Right atrium auricular region (tissue), 2 donors: ENCODE measurements at regions not wholly inside any gene's neighbourhood (a gene's known extent, or its start where the extent isn't known, plus 50 kb on each side); places are given as distances from the start of the nearest gene placed in this dataset.

Source experiments
- DNase-seq: peaks from one replicate; pipeline ENCODE4 v3.0.0-alpha.2; 2019; ENCODE audit warnings: low spot score
- H3K27ac ChIP-seq, 2 donors: fragments of 200-600 bp; sonication (generic); 1 replicate in 1 of 2; 2 replicates in 1 of 2; pipeline ENCODE4 v1.5.1; 2016 to 2019
- H3K27me3 ChIP-seq, 2 donors: fragments of 200-600 bp; sonication (generic); one replicate each; pipeline versions ENCODE4 v1.5.1 to v1.6.0; 2017 to 2019
- H3K36me3 ChIP-seq: fragments of 200-600 bp; sonication (generic); one replicate; pipeline ENCODE4 v1.5.1; 2016
- H3K4me1 ChIP-seq, 2 donors: fragments of 200-600 bp; sonication (generic); one replicate each; pipeline versions ENCODE4 v1.5.1 to v1.6.0; 2017 to 2019
- H3K4me3 ChIP-seq, 2 donors: fragments of 200-600 bp; sonication (generic); 1 replicate in 1 of 2; 2 replicates in 1 of 2; pipeline ENCODE4 v1.5.1; 2017 to 2019; ENCODE audit warnings: mild to moderate bottlenecking in 1 of 2, moderate library complexity in 1 of 2
- H3K9me3 ChIP-seq, 2 donors: fragments of 200-600 bp; sonication (generic); one replicate each; pipeline ENCODE4 v1.5.1; 2019
- TF ChIP-seq, protein P1 (sequence below), 2 donors: fragments of 200-600 bp; sonication (generic); IDR thresholded peaks; one replicate each; pipeline ENCODE4 v1.5.1; 2019; ENCODE audit warnings: antibody characterized with exemption in 2 of 2

- Histone ChIP-seq H3K4me1 (peaks cover 0 to 7% of the 10 kb centered on the region in 2 donors), H3K36me3 (no peaks in the 10 kb centered on the region), H3K27ac (no peak overlapping the region), H3K27me3 (no peaks in the 10 kb centered on the region), H3K9me3 (no peaks in the 10 kb centered on the region), H3K4me3 (no peak overlapping the region)
- TF ChIP-seq, protein P1, sequence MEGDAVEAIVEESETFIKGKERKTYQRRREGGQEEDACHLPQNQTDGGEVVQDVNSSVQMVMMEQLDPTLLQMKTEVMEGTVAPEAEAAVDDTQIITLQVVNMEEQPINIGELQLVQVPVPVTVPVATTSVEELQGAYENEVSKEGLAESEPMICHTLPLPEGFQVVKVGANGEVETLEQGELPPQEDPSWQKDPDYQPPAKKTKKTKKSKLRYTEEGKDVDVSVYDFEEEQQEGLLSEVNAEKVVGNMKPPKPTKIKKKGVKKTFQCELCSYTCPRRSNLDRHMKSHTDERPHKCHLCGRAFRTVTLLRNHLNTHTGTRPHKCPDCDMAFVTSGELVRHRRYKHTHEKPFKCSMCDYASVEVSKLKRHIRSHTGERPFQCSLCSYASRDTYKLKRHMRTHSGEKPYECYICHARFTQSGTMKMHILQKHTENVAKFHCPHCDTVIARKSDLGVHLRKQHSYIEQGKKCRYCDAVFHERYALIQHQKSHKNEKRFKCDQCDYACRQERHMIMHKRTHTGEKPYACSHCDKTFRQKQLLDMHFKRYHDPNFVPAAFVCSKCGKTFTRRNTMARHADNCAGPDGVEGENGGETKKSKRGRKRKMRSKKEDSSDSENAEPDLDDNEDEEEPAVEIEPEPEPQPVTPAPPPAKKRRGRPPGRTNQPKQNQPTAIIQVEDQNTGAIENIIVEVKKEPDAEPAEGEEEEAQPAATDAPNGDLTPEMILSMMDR (IDR thresholded peaks at IDR 0.05), result no peak
- DNase-seq, result peak; percentile 55
Measured at GRCh38 chr5:171660434-171660833, 125.2 kb upstream of the SMIM23 start.

GRCh38 chr5:171661143-171661542, 124.5 kb upstream of the SMIM23 start:
- H3K4me1 ChIP-seq, result peaks cover 0 to 7% of the 10 kb centered on the region in 2 donors
- no peaks in the 10 kb centered on the region for H3K9me3 ChIP-seq
- H3K4me3 ChIP-seq, result no peak overlapping the region
- no peaks in the 10 kb centered on the region for H3K27me3 ChIP-seq
- TF ChIP-seq, protein P1 (IDR thresholded peaks at IDR 0.05), result no peak
- H3K27ac ChIP-seq, result no peak overlapping the region
- no peaks in the 10 kb centered on the region for H3K36me3 ChIP-seq
- DNase-seq, result no peak

DNA sequence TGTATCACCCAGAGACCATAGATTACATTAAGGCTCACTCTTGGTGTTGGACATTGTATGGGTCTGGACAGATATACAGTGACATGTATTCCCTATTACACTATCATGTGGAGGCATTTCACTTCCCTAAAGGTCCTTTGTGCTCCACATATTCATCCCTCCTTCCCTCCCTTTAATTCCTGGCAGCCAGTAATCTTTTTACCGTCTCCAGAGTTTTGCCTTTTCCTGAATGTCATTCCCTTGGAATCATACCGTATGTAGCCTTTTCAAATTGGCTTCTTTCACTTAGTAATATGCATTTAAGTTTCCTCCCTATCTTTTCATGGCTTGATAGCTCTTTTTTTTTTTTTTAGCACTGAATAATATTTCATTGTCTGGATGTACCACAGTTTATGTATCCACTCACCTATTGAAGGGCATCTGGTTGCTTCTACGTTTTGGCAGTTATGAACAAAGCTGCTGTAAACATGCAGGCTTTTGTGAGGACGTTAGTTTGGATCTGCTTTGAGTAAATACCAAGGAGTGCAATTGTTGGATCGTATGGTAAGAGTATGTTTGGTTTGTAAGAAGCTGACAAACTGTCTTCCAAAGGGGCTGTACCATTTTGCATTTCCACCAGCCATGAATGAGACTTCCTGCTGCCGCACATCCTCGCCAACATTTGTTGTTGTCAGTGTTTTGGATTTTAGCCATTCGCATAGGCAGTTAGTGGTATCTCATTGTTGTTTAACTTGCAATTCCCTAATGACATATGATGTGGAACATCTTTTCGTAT, 122.1 kb upstream of the SMIM23 start:
- no peak overlapping the region for H3K4me3 ChIP-seq
- no peaks in the 10 kb centered on the region for H3K36me3 ChIP-seq
- H3K27me3 ChIP-seq, result no peaks in the 10 kb centered on the region
- peaks cover 0 to 7% of the 10 kb centered on the region in 2 donors for H3K4me1 ChIP-seq
- H3K27ac ChIP-seq, result no peak overlapping the region
- TF ChIP-seq, protein P1 (IDR thresholded peaks at IDR 0.05), result no peak
- no peaks in the 10 kb centered on the region for H3K9me3 ChIP-seq
- DNase-seq, result no peak

- Histone ChIP-seq H3K9me3 (no peaks in the 10 kb centered on the region), H3K27me3 (no peaks in the 10 kb centered on the region), H3K4me1 (peaks cover 0 to 7% of the 10 kb centered on the region in 2 donors), H3K4me3 (no peak overlapping the region), H3K36me3 (no peaks in the 10 kb centered on the region), H3K27ac (no peak overlapping the region)
- TF ChIP-seq, protein P1 (IDR thresholded peaks at IDR 0.05), result no peak
- DNase-seq, result no peak
Measured at GRCh38 chr5:171664489-171664888, 121.1 kb upstream of the SMIM23 start.

DNA sequence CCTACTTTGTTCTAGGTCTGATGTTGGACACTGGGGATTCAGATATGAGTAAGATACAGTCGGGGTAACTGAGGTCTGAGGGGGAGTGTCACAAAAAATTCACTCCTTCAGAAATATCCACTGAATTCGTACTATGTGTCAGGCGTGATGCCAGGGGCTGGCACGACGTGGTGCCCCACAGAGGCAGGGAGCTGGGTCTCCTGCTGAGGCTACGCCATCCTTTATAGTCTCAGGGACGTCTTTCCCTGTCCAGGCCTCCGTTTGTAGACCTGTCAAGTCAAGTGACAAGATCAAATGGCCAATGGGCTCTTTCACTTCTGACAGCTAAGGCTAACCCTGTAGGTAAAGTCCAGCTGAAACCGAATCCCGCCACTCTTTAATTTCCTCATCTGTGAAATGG, 118.8 kb upstream of the SMIM23 start:
- Histone ChIP-seq H3K4me3 (no peak overlapping the region), H3K4me1 (no peaks in the 10 kb centered on the region), H3K36me3 (no peaks in the 10 kb centered on the region), H3K27ac (no peak overlapping the region), H3K9me3 (no peaks in the 10 kb centered on the region), H3K27me3 (no peaks in the 10 kb centered on the region)
- TF ChIP-seq, protein P1 (IDR thresholded peaks at IDR 0.05), result no peak
- DNase-seq, result no peak
